HG02981 (cell line): ENCODE measurements at regions not wholly inside any gene's neighbourhood (a gene's known extent, or its start where the extent isn't known, plus 50 kb on each side); places are given as distances from the start of the nearest gene placed in this dataset.
"Not testable (repeated sequence)": the region's sequence is repeated elsewhere in the genome, so short reads cannot be mapped to it uniquely, and the experiment has no call there.

ENCODE experiments used
- ATAC-seq: cut with Tn5 transposase; IDR thresholded peaks from one replicate; pipeline ENCODE4 v1.9.1; 2021; ENCODE audit warnings: mild to moderate bottlenecking, moderate library complexity; ENCODE audit not compliant: unreplicated experiment

DNA sequence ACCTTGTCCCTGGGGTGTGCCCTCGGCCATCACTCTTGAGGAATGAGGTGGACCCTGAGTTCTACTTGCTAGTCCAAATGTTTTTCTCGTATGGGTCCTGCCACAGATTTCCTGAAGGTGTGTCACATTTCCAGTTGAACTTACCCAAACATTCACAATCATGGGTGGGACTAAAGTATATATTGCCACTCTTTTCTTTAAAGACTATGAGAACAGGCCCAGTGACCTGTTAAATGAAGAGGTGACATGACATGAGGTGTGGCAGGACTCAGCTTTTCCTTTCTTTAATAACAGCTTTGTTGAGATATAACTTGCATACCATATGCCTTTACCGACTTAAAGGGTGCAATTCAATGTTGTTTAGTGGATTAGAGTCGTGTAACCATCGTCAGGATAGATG lies 177.2 kb upstream of the EXOC2 start:
- ATAC-seq, result no peak

DNA sequence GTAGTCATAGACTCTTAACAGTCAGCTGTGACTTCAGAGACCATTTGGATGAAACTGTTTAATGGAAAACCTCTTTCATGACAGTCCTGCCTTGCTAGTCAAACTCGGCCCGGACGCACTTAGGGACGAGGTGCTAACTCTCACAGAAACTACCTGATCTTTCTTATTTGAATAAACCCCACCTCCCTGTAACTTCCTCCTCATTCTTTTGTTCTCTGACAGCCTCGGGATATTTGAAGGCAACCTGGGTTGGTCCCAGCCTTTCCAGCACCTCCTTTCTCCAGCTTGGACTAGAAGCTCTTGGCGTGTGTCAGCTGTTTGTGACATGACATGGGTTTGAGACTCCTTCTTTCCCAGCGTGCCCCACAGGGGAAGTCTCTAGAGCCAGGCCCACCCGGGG lies 175.3 kb upstream of the EXOC2 start:
- no peak for ATAC-seq

DNA sequence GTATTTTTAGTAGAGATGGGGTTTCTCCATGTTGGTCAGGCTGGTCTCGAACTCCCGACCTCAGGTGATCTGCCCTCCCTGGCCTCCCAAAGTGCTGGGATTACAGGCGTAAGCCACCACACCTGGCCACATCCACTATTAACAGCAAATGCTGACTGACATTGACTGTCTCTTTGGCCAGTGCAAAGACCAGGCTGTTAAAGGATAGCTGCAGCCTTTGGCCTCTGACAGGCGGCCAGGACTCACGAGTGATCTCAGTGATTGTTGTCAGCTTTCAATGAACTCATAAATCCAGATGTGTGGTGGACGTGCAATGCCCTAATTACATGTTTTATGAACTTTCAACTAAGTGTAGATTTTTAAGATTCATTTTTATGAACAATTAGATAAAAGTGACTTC lies 174.4 kb upstream of the EXOC2 start:
- no peak for ATAC-seq

DNA sequence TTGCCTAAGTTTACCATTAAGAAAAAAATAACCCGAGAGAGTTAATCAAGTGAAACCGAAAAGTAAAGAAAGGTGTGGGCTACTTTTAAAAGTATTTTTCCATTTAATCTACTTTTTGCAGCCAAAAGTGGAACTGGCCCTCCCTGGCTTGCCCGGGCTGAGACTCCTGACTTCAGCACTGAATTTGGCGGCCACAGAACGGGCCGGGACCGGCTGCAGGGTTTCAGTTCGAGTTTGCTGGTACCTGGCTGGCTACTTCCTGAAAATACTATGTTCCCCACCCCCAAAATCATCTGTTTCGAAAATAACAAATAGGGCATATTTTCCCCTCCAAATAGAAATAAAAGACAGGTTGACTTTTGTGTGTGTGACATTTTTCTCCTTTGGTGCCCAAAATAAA lies 173.4 kb upstream of the EXOC2 start:
- ATAC-seq, result no peak

DNA sequence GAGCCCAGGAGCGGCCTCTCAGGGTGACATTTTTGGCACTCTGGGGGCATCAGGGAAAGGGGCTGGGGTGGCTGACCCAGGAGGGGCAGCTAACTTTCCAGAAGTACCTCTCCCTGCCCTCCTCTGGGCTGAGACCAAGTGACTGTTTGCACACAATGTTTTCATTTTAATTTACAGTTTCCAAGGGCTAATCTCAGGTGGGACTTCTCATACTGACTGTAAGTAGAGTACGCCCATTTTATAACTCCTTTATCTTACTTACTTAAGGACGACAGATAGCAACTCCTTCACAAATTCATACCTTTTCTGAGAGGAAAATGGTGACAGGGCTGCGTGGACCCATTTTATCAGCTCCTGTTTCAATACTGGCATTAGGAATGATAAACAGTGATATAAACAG lies 172.9 kb upstream of the EXOC2 start:
- ATAC-seq, result no peak

DNA sequence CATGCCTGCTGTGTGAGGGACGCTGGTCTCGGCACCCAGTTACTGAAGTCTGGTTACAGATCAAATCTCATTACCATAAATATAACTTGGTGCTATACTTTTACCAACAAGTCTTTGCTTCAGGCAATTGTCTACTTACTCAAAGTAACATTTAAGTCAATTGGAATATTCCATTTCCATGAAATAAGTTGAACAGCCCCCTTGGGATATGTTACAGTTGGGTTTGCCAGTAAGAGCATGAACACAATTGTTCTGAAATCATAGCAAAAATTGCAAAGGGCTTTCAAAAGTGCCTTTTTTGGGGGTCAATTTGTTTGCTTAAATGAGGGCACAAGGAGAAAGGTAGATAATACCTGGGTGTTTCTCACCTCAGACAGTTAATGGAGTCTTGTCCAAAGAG lies 170.9 kb upstream of the EXOC2 start:
- no peak for ATAC-seq

DNA sequence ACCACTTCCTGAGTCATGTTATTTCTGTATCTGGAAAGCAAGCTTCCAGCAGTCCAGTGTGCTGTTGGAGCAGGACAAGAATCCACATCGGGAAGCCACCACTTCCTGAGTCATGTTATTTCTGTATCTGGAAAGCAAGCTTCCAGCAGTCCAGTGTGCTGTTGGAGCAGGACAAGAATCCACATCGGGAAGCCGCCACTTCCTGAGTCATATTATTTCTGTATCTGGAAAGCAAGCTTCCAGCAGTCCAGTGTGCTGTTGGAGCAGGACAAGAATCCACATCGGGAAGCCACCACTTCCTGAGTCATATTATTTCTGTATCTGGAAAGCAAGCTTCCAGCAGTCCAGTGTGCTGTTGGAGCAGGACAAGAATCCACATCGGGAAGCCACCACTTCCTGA lies 170.2 kb upstream of the EXOC2 start:
- not testable (repeated sequence) for ATAC-seq

DNA sequence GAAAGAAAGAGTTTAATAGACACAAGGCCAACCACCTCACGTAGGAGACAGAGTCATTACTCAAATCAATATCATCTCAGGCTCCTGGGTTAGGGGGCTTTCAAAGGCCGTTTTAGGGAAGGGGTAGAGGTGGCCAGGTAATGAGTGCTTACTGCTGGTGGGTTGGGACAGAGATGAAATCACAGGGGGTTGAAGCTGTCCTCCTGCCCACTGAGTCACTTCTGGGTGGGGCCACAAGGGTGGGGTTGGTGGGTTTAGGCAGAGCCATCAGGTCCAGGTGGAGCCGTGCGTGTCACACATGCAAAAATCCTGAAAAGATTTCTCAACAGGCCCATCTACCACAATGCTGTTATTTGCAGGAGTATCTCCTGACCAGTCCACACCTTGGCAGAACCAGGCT lies 167.0 kb upstream of the EXOC2 start:
- ATAC-seq, result no peak

DNA sequence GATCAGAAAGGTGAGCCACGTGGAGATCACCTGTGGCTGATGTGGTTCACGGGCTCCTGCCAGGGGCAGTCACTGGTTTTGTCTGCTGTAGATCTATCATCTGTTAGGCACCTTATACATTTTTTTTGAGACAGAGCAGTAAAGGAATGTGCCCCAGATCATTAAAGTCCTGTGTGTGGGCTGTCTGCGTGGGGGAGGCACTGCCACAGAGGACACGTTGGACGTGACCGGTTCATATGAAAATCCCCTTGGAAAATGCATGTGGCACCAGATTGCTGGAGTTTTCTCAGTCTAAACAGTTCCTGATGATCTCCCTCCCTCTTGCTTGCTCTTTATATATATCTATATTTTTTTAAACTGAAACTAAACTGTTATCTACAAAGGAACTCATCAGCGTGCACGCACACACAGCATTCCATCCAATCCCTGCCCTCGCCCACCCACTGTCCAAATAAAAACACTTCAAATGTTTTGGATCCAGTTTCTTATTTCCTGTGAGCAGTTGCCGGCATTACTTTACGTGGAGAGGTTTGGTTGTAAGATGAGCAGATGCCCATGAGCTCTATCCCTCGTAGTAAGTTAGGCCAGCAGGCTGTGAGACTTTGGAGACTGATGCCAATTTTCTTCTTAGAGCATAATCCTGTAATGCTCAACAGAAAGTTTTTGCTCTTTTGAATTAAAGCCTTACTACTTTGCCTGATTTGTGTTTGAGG lies 161.6 kb upstream of the EXOC2 start:
- ATAC-seq, result no peak

DNA sequence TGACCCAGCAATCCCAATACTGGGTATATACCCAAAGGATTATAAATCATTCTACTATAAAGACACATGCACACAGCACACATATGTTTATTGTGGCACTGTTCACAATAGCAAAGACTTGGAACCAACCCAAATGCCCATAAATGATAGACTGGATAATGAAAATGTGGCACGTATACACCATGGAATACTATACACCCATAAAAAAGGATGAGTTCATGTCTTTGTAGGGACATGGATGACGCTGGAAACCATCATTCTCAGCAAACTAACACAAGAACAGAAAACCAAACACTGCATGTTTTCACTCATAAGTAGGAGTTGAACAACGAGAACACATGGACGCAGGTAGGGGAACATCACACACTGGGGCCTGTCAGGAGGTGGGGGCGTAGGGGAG lies 159.3 kb upstream of the EXOC2 start:
- ATAC-seq, result not testable (repeated sequence)

DNA sequence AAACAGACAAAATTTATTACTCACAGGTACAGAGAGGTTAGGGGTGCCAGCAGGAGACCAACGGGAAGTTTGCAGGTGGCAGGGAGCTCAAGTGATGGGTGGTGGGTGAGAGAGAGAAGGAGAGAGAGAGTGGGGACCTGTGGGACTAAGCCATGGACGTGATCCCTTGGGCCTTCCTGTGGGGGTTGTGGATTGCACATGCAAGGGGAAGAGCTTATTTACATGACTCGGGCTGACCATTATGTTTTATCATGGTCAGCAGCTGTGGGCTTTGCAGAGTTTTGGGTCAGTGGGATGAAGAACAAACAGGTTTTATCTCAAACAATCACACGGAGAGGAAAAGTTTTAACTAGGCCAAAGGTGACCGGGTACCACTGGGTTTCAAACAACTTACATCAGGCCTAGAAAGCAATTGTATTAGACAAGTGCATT lies 156.2 kb upstream of the EXOC2 start:
- no peak for ATAC-seq

DNA sequence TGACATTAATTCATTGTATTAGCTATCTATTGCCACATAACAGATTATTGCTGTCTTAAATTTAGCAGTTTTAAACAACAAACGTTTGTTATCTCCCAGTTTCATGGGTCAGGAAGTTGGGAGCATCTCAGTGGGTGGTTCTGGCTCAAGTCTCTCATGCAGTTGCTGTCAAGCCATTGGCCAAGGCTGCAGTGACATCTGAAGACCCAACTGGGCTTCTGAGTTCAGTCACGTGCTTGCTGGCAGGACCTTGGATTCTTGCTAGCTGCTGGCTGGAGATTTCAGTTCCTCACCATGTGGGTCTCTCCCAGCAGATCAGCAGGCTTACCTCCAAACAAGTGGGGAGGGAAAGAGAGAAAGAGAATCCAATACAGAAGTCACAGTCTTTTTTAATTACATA lies 152.6 kb upstream of the EXOC2 start:
- ATAC-seq, result no peak

DNA sequence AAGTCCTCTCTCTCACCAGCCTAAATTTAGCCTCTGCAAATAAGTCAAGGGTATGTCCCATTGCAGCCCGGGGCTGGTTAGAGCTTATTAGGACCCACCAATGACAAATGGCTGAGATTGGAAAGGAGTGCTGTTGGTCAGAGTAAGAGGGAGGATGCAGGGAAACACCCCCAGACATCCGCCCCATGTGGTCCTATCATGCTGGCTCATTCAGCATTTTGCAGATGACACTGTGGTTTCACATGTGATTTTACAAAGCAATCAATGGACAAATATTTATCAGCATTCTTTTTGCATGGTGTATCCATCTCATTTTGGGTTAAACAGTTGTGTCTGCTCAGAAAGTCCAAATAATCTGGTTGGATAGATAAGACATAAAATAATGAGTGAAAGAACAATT lies 152.2 kb upstream of the EXOC2 start:
- no peak for ATAC-seq

DNA sequence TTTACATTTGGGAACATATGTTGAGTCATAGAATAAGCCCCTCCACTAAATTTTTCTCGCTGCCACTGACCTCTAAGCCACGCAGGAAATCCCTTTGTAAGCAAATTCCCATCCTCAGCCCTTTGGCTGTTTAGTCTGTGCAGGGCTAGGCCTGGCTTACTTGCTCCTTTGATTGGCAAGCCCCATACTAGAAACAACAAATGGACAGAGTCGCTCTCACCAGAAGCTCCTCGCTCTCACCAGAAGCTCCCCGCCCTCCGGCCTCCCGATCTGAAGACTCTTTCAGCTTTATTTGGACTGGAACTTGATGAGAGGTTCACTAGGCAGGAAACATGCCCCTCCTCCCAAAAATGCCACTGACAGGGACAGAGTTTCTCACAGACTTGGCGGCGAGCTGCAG lies 149.2 kb upstream of the EXOC2 start:
- ATAC-seq, result no peak

DNA sequence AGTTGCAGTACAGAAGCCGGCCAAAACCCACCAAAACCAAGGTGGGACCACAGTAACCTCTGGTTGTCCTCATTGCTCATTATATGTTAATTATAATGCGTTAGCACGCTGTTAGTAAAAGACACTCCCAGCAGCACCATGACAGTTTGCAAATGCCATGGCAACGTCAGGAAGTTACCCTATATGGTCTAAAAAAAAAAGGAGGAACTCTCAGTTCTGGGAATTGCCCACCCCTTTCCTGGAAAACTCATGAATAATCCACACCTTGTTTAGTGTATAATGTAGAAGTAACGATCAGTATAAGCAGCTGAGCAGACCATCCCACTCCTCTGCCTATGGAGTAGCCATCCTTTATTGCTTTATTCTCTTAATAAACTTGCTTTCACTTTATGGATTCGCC lies 148.6 kb upstream of the EXOC2 start:
- ATAC-seq, result no peak

DNA sequence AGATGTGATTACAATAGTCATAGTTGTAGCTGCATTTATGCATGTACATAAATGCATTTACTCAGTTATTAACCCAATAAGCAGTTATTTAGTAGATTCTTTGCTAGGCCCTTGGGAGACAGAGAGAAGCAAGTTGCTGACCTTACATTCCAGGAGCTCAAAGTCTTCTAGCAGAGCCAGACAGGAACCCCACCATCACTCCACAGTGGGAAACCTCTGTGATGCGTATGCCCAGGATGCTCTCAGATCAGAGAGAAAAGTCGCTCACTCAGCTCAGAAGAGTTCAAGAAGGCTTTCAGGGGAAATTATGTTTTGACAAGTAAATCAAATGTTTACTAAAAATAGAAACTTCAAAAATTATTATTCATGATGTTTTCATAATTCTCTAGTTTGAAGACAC lies 146.3 kb upstream of the EXOC2 start:
- ATAC-seq, result no peak

DNA sequence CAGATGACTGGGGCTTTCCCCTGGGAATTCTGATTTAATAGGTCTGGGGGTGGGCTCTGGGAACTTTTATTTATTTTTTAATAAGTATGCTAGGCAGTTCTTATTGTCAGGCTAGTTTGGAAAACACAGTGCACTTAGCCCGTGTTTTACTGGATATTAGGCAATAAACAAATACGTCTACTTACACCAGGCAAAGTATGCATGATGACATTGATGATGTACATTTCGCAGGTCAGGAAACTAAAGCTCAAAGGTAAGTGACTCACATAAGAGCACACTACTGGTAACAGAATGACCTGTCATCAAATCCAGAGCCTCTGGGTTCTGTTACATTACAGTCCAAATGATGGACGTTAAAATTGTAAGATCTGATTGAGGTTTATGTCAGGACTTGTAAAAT lies 144.4 kb upstream of the EXOC2 start:
- ATAC-seq, result no peak

DNA sequence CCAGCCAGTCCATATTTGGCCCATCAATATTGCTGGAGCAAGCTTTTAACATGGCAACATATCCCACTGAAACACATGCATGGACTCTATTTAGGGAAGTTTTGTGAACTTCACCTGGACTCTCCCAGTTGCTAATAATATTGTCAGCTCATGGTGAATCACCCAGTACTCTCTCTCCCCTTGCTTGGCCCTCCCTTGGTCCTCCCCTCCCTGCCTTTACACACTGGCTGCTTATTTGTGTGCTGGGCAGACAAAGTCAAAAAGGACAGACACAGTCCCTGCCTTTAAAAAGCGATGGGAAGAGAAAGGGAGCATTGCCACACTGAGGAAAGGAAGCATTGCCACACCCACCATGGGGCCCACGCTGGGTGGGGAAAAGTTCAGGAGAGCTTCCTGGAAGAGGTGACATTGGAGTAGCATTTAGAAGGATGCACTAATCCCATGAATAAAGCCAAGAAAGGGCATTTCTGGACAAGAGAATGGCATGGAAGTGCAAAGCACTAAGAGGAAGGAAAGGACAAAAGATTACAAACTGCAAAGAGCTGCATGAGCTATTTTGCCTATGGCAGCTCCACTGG lies 143.4 kb upstream of the EXOC2 start:
- no peak for ATAC-seq

DNA sequence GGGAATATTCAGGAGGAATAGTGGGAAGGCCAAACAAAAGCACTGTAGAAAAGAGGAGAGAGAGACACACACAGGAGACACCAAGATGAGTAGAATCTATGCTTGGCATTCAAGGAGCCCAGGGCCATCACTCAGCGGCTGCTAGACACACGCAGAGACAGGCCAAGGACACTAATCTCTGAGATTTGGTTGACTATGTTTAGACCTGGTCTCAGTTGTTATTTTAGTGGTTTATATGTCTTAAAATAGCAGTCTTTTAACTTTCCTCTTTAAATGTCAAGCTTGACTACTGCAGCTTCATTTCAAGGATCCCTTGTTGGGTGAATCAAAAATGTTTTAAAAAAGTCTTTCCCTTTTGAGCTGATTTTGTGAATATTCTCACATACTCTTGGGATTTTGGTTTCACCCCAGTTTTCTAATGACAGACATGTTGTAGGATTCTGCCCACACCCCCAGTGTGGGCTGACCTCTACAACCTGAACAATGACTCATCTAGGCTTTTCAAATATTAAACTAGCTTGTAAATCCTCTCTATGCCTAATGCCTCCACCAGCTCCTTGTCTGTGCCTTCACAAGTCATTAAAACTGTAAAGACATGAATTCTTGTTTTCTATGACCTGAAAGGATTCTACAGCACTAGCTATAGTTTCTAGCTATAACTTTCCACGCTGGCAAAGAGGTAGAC lies 142.7 kb upstream of the EXOC2 start:
- ATAC-seq, result no peak

DNA sequence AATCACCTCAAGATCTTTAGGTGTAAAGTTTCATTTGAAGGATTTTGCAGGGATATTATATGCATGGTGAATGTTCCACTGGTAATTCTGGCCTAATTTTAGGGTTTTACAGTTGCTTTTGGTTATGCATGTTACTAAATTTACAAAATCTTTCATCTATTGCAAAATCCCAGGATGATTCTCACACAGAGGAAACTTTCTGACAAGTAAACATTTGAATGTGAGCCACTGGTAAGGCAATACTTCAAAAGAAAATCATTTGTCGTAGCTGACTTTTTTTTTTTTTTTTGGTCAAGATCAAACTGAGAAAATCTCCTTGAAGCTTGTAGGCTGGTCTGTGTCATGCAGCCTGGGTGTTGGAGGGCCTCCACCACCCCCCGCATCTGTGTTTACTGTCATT lies 141.9 kb upstream of the EXOC2 start:
- no peak for ATAC-seq

DNA sequence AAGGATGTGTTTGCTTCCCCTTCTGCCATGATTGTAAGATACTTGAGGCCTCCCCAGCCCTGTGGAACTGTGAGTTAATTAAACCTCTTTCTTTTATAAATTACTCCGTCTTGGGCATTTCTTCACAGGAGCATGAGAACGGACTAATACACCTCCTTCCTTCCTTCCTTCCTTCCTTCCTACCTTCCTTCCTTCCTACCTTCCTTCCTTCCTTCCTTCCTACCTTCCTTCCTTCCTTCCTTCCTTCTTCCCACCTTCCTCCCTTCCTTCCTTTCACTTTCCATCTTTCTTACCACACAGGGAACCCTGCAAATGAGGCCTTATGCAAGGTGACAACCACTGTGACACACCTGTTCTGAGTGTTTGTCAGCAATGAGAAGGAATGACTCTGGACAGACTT lies 141.3 kb upstream of the EXOC2 start:
- ATAC-seq, result no peak

DNA sequence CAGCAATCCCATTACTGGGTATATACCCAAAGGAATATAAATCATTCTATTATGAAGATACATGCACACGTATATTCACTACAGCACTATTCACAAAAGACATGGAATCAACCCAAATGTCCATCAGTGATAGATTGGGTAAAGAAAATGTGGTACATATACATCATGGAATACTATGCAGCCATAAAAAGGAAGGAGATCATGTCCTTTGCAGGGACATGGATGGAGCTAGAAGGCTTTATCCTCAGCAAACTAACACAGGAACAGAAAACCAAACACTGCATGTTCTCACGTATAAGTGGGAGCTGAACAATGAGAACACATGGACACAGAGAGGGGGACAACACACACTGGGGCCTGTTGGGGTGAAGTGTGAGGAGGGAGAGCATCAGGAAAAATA lies 139.9 kb upstream of the EXOC2 start:
- ATAC-seq, result not testable (repeated sequence)
